Ammon's horn (tissue), 1 donor: ENCODE measurements at regions not wholly inside any gene's neighbourhood (a gene's known extent, or its start where the extent isn't known, plus 50 kb on each side); places are given as distances from the start of the nearest gene placed in this dataset.

Experiments used
- DNase-seq: peaks from one replicate; pipeline ENCODE4 v3.0.0-alpha.2; 2016; ENCODE audit warnings: low spot score

DNA sequence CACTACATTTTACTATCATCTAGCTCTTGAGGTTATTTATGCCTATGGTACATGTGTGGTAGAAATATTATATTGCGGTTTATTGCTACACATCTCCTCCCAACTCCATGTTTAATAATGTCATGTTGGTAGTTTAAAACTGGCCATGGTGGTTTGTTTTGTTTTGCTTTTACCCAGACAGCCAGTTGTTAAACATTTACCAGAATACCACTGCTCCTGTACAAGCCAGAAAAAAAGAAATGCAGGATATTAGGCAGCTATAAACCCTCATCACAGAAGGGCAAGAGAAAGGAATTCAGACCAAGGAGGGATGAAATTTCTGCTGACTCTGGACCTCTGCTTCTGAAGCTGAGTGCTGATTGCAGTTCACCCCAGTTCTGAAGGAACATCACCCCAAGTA, 451.8 kb upstream of the IL12A start:
- DNase-seq: no peak

DNA sequence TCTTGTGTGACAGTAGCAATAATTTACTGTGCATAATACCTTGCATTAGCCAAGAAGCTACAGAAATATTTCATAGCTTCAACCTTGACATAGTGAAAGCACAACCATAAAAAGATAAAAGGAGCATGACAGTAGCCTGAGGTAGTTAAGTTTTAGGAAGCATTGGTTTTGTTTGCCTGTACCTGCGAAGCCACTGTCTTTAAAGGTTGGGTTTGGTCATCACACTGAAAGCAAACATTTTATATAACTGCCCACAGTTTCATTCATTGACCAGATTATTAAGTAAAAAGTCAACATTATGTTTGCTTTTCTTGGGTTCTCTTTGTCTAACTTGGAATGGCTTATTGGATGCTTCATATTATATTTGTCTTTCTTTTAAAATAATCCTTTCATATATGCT, 450.1 kb upstream of the IL12A start:
- DNase-seq: no peak

DNA sequence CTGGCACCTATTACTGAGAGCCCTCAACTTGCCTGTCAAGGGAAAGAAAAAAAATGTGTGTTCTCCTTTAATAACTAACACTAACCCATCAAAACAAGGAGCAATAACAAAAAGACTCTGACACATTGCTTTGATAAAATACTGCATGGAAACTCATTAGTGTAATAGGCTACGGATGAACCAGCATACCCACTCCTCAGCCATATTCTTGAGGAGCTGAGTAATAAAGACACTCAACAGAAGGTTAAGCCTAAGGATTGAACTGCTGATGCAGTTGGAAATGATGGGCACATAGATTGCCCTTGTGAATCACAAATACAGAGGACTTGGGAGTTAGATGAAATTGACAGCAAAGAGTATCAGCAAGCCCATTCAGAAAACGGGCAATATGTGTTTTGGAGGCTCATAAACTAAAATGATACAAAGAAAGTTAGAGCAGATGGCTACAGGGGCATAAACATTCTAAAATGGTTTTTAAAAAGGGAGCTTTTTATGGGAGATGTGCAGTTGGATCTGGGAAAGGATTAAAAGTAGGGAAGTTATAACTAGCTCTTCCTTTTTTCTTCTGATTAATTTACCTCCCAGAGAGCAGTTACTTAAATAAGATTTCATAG, 447.6 kb upstream of the IL12A start:
- DNase-seq: no peak

DNA sequence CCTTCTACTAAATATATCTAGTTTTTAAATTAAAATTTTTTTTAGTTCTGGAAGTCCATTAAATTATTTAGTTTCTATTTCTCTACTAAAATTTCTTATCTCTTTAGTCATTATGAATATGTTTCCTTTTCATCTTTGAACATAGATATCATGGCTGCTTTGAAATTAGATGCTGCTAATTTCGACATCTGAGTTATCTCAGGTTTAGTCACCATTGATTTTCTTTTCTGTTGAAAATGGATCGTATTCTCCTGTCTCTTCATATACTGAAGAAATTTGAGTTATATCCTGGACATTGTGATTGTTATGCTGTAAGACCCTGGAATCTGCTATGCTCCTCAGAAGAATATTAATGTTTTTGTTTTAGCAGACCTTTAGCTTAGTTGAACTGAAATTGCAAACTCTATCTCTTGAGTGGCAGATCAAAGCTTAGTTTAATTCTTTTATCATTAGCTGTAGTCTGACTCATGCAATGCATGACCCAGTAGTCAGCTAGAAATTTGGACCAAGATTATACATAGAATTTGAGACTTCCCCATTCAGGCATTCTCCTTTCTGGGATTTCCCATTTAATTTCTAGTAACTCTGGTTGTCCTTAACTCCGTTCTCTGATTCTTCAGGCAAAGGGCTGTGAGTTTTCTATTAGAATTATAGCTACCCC, 439.8 kb upstream of the IL12A start:
- no peak for DNase-seq

DNA sequence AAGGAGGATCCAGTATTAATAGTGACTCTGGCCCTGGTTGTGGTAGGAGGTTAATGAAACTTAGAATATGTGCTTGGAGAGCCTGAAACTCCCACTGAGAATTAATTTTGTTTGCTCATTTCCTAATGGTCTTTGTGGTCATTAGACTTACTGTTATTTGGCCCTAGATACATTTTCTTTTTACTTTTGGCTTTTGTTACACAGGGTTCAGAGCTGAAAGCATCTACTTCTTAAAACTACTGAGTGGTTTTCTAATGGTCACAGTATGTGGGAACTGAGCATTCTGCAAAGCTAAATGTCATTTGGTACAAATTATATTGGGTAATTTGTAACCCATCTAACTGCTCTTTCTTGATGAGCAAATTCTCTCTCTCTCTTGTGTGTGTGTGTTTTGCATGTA, 433.4 kb upstream of the IL12A start:
- no peak for DNase-seq

DNA sequence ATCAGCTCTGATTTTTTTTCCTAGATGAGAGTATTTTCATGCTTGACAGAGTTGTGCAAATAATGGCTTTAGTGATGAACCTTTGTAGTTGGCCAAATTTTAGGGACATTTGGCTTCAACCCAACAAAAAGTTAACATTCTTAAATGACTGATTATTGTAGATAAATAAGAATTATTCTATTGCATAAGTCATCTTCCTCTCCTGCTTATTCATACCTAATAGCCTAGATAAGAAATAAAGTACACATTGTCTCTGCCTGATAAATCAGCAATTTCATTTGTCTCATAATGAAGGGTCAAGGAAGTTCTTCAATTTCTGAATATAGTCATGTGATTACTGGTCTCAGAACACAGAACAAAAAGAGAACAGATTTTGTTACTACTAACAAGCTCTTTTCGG, 428.9 kb upstream of the IL12A start:
- no peak for DNase-seq

DNA sequence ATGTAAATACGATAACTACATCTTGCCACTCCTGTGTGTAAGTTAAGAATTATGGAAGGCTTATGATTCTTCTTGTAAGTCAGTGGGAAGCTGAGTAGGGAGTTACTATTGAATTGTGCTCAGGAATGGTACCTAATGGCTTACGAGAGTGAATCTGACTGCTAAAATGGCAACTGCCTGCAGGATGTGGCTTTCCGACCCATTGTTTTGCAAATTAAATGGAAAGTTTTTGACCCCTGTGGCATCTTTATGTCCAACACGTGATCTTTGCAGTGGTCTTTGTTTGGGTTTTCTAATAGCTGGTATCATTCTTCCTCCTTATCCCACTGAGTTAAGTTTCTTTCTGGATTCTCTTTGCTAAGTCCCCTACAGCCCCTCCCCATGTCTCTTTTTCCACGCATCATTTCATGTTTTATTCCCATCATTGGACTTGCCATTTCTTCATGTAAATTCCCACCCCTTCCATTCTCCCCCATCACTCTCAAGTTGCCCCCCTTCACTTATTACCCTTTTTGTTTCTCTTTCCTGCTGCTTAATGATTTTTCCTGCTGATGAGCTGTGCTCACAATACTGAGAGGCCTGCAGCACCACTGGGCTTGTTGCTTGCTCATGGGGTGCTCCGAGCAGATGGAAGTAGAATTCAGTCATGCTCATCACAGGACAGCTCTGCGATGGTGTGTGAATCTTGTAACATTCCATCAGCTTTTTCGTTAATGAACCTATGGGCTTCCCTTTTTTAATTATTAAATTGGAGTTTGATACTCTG, 428.2 kb upstream of the IL12A start:
- no peak for DNase-seq

DNA sequence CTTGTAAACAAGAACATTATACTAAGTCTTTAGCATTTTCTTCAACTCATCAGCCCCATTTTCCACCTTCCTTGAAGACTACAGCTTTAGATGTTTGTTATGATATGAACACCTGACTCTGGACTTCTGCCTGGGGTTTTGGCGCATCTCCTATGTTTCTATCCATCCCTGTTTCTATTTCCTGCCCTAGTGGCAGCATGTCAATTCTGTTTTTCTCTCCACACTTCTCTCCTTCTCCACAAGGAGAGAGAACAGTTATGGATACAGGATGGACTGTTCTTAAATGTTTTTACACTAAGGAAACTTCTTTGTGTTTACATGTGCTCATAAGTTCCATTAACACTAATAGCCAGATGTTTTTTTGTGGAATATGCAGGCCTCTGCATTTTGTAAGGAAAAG, 423.3 kb upstream of the IL12A start:
- no peak for DNase-seq

DNA sequence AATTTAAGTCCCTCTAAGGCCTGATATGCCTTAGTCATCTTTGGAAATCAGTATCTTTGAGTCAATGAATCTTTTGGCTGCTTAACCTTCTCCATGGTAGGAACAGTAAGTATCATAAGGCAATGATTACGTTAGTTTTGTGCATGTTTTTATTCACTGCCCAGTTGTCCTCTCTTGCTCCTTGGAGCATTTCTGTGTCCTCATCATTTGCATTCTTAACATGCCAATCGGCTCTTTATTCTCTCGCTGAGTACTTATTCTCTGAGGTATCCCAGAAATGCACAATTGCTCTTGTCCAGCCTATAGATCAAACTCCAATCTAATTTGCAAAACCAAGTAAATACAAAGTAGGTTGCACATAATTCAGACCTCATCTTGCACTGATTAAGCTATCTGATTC, 405.0 kb upstream of the IL12A start:
- no peak for DNase-seq

DNA sequence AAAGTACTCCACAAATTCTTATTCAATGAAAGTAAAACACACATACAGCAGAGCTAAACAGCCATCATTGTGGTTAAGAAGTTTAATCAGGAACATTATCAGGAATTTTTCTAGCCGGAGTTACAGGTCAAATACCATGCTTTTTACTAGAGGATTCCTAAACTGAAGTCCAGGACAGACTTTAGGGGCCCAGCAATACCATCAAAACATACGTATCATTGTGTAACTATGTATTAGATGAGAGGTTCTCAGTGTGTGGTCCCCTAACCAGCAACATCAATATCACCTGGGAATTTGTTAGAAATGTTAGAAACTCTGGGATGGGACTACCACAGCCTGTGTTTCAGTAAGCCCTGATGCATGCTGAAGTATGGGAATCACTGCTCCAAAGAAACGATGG, 404.2 kb upstream of the IL12A start:
- DNase-seq: no peak

DNA sequence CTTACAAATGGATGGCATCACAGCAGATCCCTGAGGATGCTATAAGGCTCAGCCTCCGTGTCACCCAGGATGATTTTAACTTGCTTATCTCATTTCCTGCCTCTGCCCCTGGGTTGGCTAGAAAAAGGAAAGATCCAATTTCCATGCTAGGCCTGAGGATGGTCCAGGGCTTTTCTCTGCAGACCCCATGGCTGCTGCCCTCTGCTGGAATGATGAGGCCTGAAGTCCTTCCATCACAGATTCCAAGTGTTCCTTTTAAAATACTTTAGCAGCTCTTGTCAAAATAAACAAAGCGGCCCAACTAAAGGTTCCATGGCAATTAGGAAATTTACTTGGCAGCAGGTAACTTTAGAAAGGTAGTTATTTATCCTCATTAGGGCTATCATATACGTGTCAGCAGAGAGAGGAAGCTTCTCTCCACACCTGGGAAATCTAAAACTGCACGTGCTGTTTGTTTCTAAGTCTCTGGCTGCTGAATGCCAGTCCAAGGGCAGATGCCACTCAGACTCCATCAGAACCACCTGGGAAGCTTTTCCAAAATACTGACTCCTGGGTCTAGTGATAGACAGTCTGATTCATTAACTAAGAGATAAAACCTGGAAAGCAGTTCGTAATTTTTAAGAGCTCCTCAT, 401.9 kb upstream of the IL12A start:
- DNase-seq: peak; percentile 43

DNA sequence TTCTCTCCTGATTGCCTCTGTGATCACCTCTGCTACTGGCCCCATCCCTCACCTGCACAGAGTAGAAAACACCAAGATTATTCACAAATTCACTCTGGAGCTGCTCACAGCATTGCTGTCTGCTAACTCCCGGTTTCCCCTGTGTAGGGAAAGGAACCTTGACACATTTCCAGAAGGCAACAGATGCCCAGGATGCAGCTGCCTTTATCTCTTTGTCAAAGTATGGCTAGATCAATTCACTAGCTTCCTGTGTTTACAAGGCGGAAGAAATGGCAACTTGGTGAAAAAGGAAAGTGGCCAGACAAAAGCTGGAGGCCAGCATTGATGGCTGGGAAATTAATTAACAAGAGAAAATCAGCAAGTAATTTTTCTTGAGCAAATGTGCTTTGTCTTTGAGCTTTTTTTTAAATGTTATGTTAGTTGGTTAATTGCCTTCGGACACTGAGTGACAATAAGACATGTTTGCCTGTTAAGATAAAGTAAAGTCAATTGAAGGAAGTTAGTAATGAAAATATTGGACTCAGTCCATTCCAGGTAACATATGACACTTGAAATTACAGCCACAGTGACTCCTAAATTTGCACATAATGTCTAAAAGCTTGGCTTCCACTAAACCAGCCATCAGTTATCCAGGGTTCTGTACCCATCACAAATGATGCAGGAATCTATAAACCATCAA, 394.6 kb upstream of the IL12A start:
- peak; percentile 10 for DNase-seq

DNA sequence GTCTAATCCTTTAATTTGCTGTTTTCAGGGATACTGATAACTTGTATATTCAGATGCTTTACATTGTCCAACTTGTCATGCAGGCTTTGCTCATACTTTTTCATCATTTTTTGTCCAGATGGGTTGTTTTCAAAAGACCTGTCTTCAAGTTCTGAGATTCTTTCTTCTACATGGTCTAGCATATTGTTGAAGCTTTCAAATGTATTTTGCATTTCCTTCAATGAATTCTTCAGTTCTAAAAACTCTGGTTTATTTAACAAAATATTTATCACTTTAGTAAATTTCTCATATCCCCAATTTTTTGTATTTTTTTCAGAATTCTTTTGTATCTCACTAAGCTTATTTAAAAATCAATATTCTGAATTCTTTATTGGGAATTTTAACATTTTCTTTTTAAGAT, 388.3 kb upstream of the IL12A start:
- DNase-seq: no peak

DNA sequence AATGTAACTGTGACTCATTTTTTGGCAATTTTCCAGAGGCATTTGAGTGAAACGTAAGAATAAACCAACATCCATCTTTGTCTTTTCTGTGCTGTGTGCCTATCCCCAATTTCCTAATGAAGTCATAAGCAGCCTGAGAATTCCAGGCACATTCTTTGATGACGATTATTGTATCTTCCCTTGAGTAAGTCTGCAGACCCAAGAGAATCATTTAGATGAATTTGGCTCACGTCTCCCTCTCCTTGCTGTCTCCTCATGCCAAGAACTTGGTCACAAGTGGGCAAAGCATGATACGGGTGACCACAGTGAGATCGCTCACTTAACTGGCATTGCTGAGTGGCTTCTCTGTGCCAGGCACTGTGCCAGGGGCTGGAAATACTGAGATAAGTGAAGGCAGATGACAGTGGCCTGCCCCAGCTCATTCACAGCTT, 384.5 kb upstream of the IL12A start:
- DNase-seq: no peak

DNA sequence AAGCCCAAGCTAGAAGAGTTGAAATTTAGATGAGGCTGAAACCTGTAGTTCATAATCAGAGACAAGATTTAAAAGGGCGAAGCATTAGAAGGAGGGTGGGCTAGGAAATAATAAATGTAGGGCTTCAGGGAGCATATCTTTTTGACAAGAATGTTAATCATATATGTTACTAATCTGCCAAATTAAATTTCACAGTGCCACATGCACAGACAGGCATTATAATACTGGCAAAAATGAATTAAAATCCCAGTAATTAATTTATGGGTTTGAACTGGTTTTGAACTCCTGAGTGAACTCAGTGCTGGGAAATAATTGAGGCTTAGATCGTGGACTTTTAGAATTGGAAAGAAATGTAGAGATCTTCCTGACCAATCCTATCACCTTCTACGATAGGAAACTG, 383.5 kb upstream of the IL12A start:
- DNase-seq: no peak

DNA sequence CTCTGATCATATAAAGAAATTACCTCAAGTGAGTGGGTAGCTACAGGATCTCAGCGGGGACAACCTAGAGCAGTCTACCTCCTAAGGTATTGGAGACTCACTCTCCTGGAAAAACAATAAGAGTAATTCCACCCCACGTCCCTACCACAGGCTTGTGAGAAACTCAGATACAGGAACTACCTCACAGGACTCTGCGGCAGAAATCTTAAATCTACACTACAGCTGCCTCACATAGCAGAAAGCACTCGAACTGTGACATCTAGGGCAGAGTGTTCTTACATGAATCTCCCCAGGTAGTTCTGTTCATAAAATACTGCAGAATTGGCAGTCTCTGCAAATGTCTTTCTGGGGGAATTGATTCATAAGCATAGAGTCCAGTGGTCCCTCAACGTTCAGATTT, 382.9 kb upstream of the IL12A start:
- no peak for DNase-seq

DNA sequence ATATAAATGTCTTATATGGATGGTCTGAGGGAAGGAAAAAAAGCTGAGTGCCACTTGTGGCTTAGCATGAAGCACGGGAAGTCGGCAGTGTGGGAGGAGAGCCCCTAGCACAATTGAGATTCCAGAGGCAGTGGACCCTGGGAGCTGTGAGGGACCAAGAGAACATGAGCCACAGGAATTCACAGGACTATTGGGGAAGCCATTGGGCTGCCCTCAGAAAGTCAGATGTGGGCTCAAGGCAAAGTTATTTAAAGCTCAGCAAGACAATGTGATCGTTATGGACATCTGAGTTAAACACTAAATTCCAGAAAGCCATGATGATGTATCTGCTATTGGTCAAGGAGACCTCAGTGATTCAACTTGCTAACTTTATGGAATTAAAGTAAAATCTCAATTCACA, 380.8 kb upstream of the IL12A start:
- no peak for DNase-seq

DNA sequence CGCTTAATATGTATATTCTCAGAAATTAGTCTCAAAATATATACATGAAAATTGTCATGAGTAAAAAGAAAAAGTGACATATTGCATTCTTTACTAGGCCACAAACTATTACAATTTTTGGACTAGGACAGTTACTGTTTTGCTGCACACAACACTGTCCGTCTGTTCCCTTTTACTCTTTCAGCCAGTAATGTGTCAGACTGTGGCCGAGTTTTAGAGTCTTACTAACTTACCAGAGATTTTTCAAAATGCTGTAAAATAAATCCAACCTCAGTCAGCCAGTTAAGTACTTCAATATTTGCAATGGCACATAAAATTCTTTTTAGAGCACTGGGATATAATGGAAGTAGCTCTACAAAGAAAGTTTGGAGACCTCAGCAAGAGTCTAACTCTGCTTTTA, 380.3 kb upstream of the IL12A start:
- DNase-seq: no peak

DNA sequence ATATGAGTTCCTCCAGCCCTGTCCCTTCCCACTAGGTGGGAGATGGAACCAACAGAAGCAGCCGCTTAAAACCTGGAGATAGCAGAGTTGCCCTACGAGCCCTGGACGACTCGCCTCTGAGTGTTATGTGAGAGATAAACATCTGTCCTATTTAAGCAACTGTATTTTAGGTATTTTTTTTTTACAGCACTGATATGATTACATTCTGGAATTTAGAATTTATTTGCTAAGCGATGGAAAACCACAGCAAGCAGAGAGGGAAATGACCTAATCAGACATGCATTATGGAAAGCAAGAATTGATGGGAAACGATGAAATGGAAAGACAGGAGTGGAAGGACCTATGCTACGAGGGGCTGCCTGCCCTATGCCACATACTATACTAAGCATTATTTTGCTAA, 379.0 kb upstream of the IL12A start:
- no peak for DNase-seq

DNA sequence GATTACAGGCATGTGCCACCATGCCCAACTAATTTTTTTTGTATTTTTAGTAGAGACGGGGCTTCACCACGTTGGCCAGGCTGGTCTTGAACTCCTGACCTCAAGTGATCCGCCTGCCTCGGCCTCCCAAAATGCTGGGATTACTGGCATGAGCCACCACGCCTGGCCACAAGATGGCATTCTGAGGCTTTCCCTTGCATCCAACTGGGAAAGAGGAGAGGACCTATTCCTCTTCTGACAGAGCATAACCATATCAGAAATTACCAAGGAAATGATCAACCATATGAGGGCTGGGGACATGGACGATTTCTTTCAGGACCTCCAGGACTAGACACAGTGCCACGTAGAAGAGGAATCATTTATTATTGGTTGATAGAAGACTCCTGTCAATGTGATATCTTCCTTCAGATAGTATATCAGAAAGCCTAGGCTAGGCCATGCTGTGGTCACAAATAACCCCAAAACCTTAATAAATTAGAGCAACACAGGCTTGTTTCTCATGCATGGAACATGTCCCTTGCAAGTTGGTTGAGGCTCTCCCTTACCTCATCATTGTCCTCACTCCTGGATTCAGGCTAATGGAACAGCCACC, 372.3 kb upstream of the IL12A start:
- DNase-seq: peak; percentile 22

DNA sequence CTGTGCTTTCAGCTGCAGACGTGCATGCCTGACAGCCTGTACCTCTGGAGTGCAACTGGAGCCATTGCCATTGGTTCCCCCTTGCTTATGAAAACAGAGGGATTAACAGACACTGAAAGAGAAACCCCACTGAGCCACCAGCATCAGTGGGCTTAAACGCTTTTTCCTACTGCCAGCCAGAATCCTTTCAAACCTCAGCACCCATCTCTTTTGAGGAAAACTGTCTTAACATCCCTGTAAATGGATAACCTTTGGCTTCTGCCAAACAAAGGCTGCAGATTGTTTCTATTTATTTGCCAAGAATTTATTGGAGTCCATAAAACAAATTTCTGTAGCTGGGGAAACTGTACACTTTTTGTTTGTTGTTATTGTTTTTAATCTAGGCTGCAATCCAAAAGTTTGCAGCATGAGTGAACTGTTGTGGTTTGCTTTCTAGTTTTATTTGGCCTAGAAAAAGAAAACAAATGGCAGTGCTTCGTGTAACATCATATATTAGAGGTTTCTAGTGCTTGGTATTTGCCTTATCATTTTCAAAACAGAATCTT, 369.2 kb upstream of the IL12A start:
- no peak for DNase-seq

DNA sequence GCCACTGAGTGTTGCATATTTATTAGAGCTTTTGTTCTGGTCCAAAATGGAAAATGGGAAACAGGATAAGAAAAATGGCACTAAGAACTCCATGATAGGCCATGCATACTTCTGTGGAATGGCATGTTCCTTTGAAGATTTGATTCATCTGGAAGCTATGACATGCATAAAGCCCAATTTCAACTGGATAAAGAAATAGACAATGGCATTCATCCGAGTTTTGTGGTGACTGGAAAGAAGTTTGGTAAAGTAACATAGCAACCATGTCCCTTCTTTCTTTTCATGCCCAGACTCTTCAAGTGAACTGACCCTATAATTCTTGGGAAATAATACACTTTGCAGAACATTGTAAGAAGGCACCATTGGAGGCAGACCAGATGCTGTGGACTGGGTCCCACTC, 368.4 kb upstream of the IL12A start:
- DNase-seq: no peak
